ENCODE measurements at regions not wholly inside any gene's neighbourhood (a gene's known extent, or its start where the extent isn't known, plus 50 kb on each side); places are given as distances from the start of the nearest gene placed in this dataset.
A peak's percentile ranks its signal among the peaks of the same experiment; 100 is the strongest.

- TF ChIP-seq CTCF (IDR thresholded peaks at IDR 0.05; ENCODE audit: low read depth, low read length, missing control alignments), result no peak
- H3K4me3 ChIP-seq (replicated peaks; ENCODE audit: low read depth, low read length), result no peak overlapping the region
- DNase-seq (ENCODE audit: extremely low read depth, low read depth), result no peak
Measured at GRCh38 chr1:110752941-110753725, 78.4 kb upstream of the KCNA3 start.

GRCh38 chr1:110750562-110750961 lies 75.8 kb upstream of the KCNA3 start:
- no peak for DNase-seq (ENCODE audit: extremely low read depth, low read depth)
- no peak for TF ChIP-seq CTCF (IDR thresholded peaks at IDR 0.05; ENCODE audit: low read depth, low read length, missing control alignments)
- no peak overlapping the region for H3K4me3 ChIP-seq (replicated peaks; ENCODE audit: low read depth, low read length)

DNA sequence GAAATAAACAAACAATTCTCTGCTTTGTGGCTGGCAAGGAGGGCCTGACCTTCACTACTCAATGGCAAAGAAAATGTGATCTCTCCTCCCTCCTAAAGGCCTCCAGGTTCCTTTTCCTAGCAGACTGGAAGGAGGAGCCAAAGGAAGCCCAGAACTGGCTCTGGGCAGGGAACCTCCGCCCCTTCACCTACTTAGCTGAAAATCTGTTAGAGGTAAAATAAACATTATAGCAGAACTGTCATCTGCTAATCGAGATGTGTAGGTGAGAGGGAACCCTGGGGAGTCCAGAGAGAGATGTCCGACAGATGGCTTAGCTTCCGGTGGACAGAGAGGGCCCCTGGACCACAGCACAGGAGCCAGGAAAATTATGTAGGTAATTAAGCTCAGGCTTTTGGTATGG lies 75.2 kb upstream of the KCNA3 start:
- no peak for TF ChIP-seq CTCF (IDR thresholded peaks at IDR 0.05; ENCODE audit: low read depth, low read length, missing control alignments)
- H3K4me3 ChIP-seq (replicated peaks; ENCODE audit: low read depth, low read length), result no peak overlapping the region
- no peak for DNase-seq (ENCODE audit: extremely low read depth, low read depth)

DNA sequence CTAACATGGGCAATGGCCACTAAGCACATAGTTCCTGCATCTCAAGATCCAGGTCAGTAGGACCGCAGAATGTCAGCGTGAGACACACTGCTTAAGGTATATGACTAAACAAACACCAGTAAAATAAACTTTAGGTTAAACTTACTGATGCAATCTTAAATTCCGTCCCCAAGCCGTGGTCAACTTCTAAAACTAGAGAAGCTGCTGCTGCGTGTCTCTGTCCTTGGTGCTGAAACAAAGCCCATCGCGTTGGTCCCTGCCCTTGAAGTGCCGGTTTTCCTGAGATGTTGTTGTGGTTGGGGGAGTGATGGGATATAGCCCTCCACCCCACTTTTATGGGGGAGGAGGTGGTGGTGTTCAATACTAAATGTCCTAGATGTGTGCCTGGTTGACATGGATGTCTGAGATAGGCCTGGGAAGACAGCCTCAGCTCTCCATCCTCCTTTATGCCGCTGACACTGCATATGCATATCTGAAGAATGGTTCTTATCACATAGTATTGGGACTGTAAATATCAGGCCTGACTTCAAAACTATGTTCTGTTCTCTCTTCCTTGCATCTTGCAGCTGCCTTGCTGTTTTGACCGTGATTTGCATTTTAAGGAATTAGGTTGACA lies 72.0 kb upstream of the KCNA3 start:
- no peak for TF ChIP-seq CTCF (IDR thresholded peaks at IDR 0.05; ENCODE audit: low read depth, low read length, missing control alignments)
- H3K4me3 ChIP-seq (replicated peaks; ENCODE audit: low read depth, low read length), result no peak overlapping the region
- DNase-seq (ENCODE audit: extremely low read depth, low read depth), result peak; percentile 20

GRCh38 chr1:110743397-110743796 lies 68.7 kb upstream of the KCNA3 start:
- H3K4me3 ChIP-seq (replicated peaks; ENCODE audit: low read depth, low read length), result no peak overlapping the region
- TF ChIP-seq CTCF (IDR thresholded peaks at IDR 0.05; ENCODE audit: low read depth, low read length, missing control alignments), result no peak
- DNase-seq (ENCODE audit: extremely low read depth, low read depth), result no peak

DNA sequence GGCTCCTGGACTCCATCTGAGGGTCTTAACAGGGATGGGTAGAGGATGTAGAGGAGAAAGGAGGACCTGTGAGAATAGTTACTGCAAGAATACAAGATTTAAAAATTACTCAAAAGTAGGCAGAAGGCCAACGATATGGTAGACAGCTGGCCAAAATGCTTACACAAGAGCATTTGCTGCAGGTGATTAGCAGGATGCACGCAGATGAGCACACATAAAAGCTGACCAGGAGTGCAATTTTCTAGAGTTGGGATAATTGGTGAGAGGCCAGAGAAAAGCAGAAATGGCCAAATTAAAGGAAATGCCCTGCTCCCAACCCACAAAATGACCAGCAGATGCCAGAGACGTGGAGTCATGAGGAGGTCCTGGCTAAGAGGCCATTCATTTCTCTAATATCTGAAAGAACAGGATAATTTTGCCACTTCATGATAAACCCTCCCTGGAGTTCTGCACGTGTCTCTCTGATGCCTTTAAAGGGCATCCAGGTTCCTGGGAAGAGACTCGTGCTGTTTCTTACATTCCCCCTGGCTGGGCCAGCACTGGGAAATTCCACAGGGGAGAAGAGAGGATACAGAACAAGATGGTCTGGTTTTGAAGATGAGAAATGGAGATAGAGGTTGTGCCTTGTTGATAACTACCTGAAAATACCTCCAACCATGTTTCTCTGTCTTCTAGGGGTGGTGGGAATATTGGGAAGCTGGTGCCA lies 62.3 kb upstream of the KCNA3 start:
- no peak for TF ChIP-seq CTCF (IDR thresholded peaks at IDR 0.05; ENCODE audit: low read depth, low read length, missing control alignments)
- no peak overlapping the region for H3K4me3 ChIP-seq (replicated peaks; ENCODE audit: low read depth, low read length)
- DNase-seq (ENCODE audit: extremely low read depth, low read depth), result no peak

Data from HFF-Myc (cell line).